Esophagus (tissue), 2 donors: ENCODE measurements at regions not wholly inside any gene's neighbourhood (a gene's known extent, or its start where the extent isn't known, plus 50 kb on each side); places are given as distances from the start of the nearest gene placed in this dataset.
"Not testable (repeated sequence)": the region's sequence is repeated elsewhere in the genome, so short reads cannot be mapped to it uniquely, and the experiment has no call there.

ENCODE experiments used
- H3K27ac ChIP-seq, 2 donors: one replicate each; pipeline ENCODE4 v1.5.1; 2013; ENCODE audit warnings: low read depth in 2 of 2, mild to moderate bottlenecking in 2 of 2, inconsistent platforms in 1 of 2, low read length in 1 of 2, moderate library complexity in 1 of 2
- H3K27me3 ChIP-seq, 2 donors: one replicate each; pipeline ENCODE4 v1.6.1; 2013; ENCODE audit warnings: low read length in 2 of 2, control low read depth in 1 of 2, mild to moderate bottlenecking in 1 of 2; ENCODE audit not compliant: insufficient read depth in 2 of 2, control insufficient read depth in 1 of 2
- H3K36me3 ChIP-seq, 2 donors: one replicate each; pipeline ENCODE4 v1.6.1; 2013; ENCODE audit warnings: low read length in 1 of 2; ENCODE audit not compliant: control insufficient read depth in 2 of 2, insufficient read depth in 2 of 2
- H3K4me1 ChIP-seq, 2 donors: one replicate each; pipeline ENCODE4 v1.6.1; 2013; ENCODE audit warnings: low read length in 1 of 2; ENCODE audit not compliant: control insufficient read depth in 2 of 2, insufficient read depth in 2 of 2
- H3K4me3 ChIP-seq, 2 donors: one replicate each; pipeline ENCODE4 v1.5.1; 2013; ENCODE audit warnings: low read length in 2 of 2, mild to moderate bottlenecking in 2 of 2, low read depth in 1 of 2, moderate library complexity in 1 of 2
- H3K9me3 ChIP-seq, 2 donors: one replicate each; pipeline ENCODE4 v1.6.1; 2013; ENCODE audit warnings: mild to moderate bottlenecking in 2 of 2, low read depth in 1 of 2, low read length in 1 of 2, moderate library complexity in 1 of 2; ENCODE audit not compliant: control insufficient read depth in 2 of 2, insufficient read depth in 1 of 2
- WGBS, 2 donors: extraction: QIAGEN DNeasy Blood & Tissue Kit; methylation state at CpG; one replicate each; pipeline ENCODE4 v1.1.7; 2013; 5-methylcytosine and 5-hydroxymethylcytosine counted together
- donor health status: healthy with polysubstance abuse.
- donor health status: Bipolar disorder and iron deficiency.

GRCh38 chr5:119299242-119299614, 56.6 kb upstream of the TNFAIP8 start:
- H3K4me1 ChIP-seq, H3K36me3 ChIP-seq, H3K4me3 ChIP-seq, H3K27me3 ChIP-seq, H3K9me3 ChIP-seq, H3K27ac ChIP-seq: not testable (repeated sequence)
- WGBS, 2 donors: 82 to 88% methylated on average over 7 to 9 of the region's 9 CpGs

GRCh38 chr5:119299615-119300310, 56.1 kb upstream of the TNFAIP8 start:
- H3K4me1 ChIP-seq, H3K27me3 ChIP-seq, H3K4me3 ChIP-seq, H3K36me3 ChIP-seq, H3K9me3 ChIP-seq, H3K27ac ChIP-seq: not testable (repeated sequence)
- WGBS, 2 donors: 82 to 87% methylated on average over 23 of the region's 23 CpGs

GRCh38 chr5:119300311-119300670, 55.5 kb upstream of the TNFAIP8 start:
- H3K4me3 ChIP-seq: no peak overlapping the region
- WGBS, 2 donors: 82 to 85% methylated on average over 3 of the region's 3 CpGs

GRCh38 chr5:119301210-119301609, 54.6 kb upstream of the TNFAIP8 start:
- Histone ChIP-seq H3K4me3 (no peak overlapping the region), H3K27ac (no peak overlapping the region), H3K36me3 (no peaks in the 10 kb centered on the region), H3K4me1 (peaks cover 0 to 3% of the 10 kb centered on the region in 2 donors), H3K27me3 (no peaks in the 10 kb centered on the region), H3K9me3 (no peaks in the 10 kb centered on the region)
- WGBS, 2 donors: 78 to 93% methylated on average over 2 of the region's 2 CpGs

More at GRCh38 chr5:119300311-119300670, 55.5 kb upstream of the TNFAIP8 start:
- Histone ChIP-seq H3K36me3 (no peaks in the 10 kb centered on the region), H3K4me1 (peaks cover 0 to 3% of the 10 kb centered on the region in 2 donors), H3K27ac (no peak overlapping the region), H3K27me3 (no peaks in the 10 kb centered on the region), H3K9me3 (no peaks in the 10 kb centered on the region)

GRCh38 chr5:119301906-119302305, 53.9 kb upstream of the TNFAIP8 start:
- H3K4me3 ChIP-seq: no peak overlapping the region
- H3K36me3 ChIP-seq: no peaks in the 10 kb centered on the region
- no peaks in the 10 kb centered on the region for H3K9me3 ChIP-seq
- H3K4me1 ChIP-seq: peaks cover 0 to 3% of the 10 kb centered on the region in 2 donors
- H3K27ac ChIP-seq: no peak overlapping the region
- H3K27me3 ChIP-seq: no peaks in the 10 kb centered on the region

- WGBS, 2 donors: 70 to 82% methylated on average over 3 of the region's 3 CpGs
- peaks cover 0 to 3% of the 10 kb centered on the region in 2 donors for H3K4me1 ChIP-seq
- no peak overlapping the region for H3K27ac ChIP-seq
Measured at GRCh38 chr5:119302449-119302848, 53.4 kb upstream of the TNFAIP8 start.

GRCh38 chr5:119302916-119303897, 52.6 kb upstream of the TNFAIP8 start:
- WGBS, 2 donors: 73 to 76% methylated on average over 5 of the region's 5 CpGs
- Histone ChIP-seq H3K9me3 (no peaks in the 10 kb centered on the region), H3K27me3 (no peaks in the 10 kb centered on the region), H3K36me3 (no peaks in the 10 kb centered on the region), H3K4me3 (no peak overlapping the region), H3K4me1 (peaks cover 0 to 3% of the 10 kb centered on the region in 2 donors), H3K27ac (peak overlapping the region in 1 of 2 donors; percentile 24)

More at GRCh38 chr5:119302449-119302848, 53.4 kb upstream of the TNFAIP8 start:
- Histone ChIP-seq H3K27me3 (no peaks in the 10 kb centered on the region), H3K9me3 (no peaks in the 10 kb centered on the region), H3K36me3 (no peaks in the 10 kb centered on the region), H3K4me3 (no peak overlapping the region)

- Histone ChIP-seq H3K9me3 (no peaks in the 10 kb centered on the region), H3K27me3 (no peaks in the 10 kb centered on the region), H3K4me3 (no peak overlapping the region), H3K27ac (no peak overlapping the region), H3K36me3 (no peaks in the 10 kb centered on the region), H3K4me1 (peaks cover 0 to 3% of the 10 kb centered on the region in 2 donors)
- 47 to 50% methylated on average over 2 of the region's 2 CpGs for WGBS, 2 donors
Measured at GRCh38 chr5:119304439-119305211, 51.2 kb upstream of the TNFAIP8 start.
